ENCODE measurements at regions not wholly inside any gene's neighbourhood (a gene's known extent, or its start where the extent isn't known, plus 50 kb on each side); places are given as distances from the start of the nearest gene placed in this dataset.

DNA sequence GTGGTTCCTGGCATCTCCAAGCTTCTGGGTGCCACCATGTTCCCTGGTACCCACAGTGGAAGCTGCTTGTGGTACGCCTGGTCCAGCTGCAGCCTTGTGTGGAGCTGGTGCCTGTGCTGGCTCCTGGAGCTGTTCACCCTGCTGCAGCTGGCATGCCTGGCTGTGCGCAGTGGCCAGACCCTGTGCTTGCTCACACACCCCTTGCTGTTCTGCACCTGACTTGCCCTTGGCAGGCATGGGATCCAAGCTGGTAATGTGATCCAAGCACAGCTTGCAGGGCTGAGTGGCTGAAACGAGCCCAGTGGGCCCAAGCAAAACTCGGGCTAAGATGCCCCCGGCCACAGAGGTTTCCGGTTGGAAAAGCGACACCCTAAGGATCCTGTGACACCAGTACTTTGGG, 104.7 kb upstream of the CLMP start:
- Histone ChIP-seq H3K79me2 (ENCODE audit: insufficient read depth, low read length) (no peaks in the 10 kb centered on the region), H2AFZ (ENCODE audit: low read length) (no peak overlapping the region), H3K4me3 (ENCODE audit: insufficient read depth, low read length) (no peak overlapping the region), H4K20me1 (ENCODE audit: insufficient read depth, low read length) (no peaks in the 10 kb centered on the region), H3K9me3 (ENCODE audit: low read depth, low read length) (no peaks in the 10 kb centered on the region), H3K36me3 (ENCODE audit: insufficient read depth, low read length) (no peaks in the 10 kb centered on the region), H3K4me1 (ENCODE audit: insufficient read depth, low read length) (peaks cover 20% of the 10 kb centered on the region), H3K27me3 (ENCODE audit: insufficient read depth, low read length) (peaks cover 13% of the 10 kb centered on the region), H3K27ac (ENCODE audit: low read depth, low read length) (no peak overlapping the region), H3K4me2 (ENCODE audit: insufficient read depth, low read length) (no peak overlapping the region)
- TF ChIP-seq CTCF (IDR thresholded peaks at IDR 0.05; ENCODE audit: extremely low read depth, low read depth, low read length), result no peak
- DNase-seq (ENCODE audit: insufficient read length, low spot score, missing footprints), result no peak

- Histone ChIP-seq H3K36me3 (ENCODE audit: insufficient read depth, low read length) (no peaks in the 10 kb centered on the region), H4K20me1 (ENCODE audit: insufficient read depth, low read length) (no peaks in the 10 kb centered on the region), H3K27me3 (ENCODE audit: insufficient read depth, low read length) (peaks cover 13% of the 10 kb centered on the region), H3K4me3 (ENCODE audit: insufficient read depth, low read length) (no peak overlapping the region), H3K4me1 (ENCODE audit: insufficient read depth, low read length) (peaks cover 20% of the 10 kb centered on the region), H3K9me3 (ENCODE audit: low read depth, low read length) (no peaks in the 10 kb centered on the region), H3K27ac (ENCODE audit: low read depth, low read length) (no peak overlapping the region), H3K4me2 (ENCODE audit: insufficient read depth, low read length) (no peak overlapping the region), H2AFZ (ENCODE audit: low read length) (no peak overlapping the region), H3K79me2 (ENCODE audit: insufficient read depth, low read length) (no peaks in the 10 kb centered on the region)
- DNase-seq (ENCODE audit: insufficient read length, low spot score, missing footprints), result no peak
- TF ChIP-seq CTCF (IDR thresholded peaks at IDR 0.05; ENCODE audit: extremely low read depth, low read depth, low read length), result no peak
Measured at GRCh38 chr11:123298488-123299447, 103.7 kb upstream of the CLMP start.

GRCh38 chr11:123292647-123293046, 97.6 kb upstream of the CLMP start:
- TF ChIP-seq CTCF (IDR thresholded peaks at IDR 0.05; ENCODE audit: extremely low read depth, low read depth, low read length), result no peak
- no peak overlapping the region for H3K27ac ChIP-seq (ENCODE audit: low read depth, low read length)
- no peaks in the 10 kb centered on the region for H3K4me1 ChIP-seq (ENCODE audit: insufficient read depth, low read length)
- DNase-seq (ENCODE audit: insufficient read length, low spot score, missing footprints), result no peak
- no peak overlapping the region for H3K4me3 ChIP-seq (ENCODE audit: insufficient read depth, low read length)
- H2AFZ ChIP-seq (ENCODE audit: low read length), result no peak overlapping the region
- H3K79me2 ChIP-seq (ENCODE audit: insufficient read depth, low read length), result no peaks in the 10 kb centered on the region
- H3K9me3 ChIP-seq (ENCODE audit: low read depth, low read length), result no peaks in the 10 kb centered on the region
- no peaks in the 10 kb centered on the region for H3K36me3 ChIP-seq (ENCODE audit: insufficient read depth, low read length)
- no peaks in the 10 kb centered on the region for H4K20me1 ChIP-seq (ENCODE audit: insufficient read depth, low read length)
- H3K4me2 ChIP-seq (ENCODE audit: insufficient read depth, low read length), result no peak overlapping the region
- peaks cover 18% of the 10 kb centered on the region for H3K27me3 ChIP-seq (ENCODE audit: insufficient read depth, low read length)

- no peaks in the 10 kb centered on the region for H4K20me1 ChIP-seq (ENCODE audit: insufficient read depth, low read length)
Measured at GRCh38 chr11:123291201-123291869, 96.3 kb upstream of the CLMP start.

More at GRCh38 chr11:123291201-123291869, 96.3 kb upstream of the CLMP start:
- no peaks in the 10 kb centered on the region for H3K4me1 ChIP-seq (ENCODE audit: insufficient read depth, low read length)
- H3K4me2 ChIP-seq (ENCODE audit: insufficient read depth, low read length), result no peak overlapping the region
- peaks cover 24% of the 10 kb centered on the region for H3K27me3 ChIP-seq (ENCODE audit: insufficient read depth, low read length)
- no peak overlapping the region for H3K4me3 ChIP-seq (ENCODE audit: insufficient read depth, low read length)
- no peak overlapping the region for H3K27ac ChIP-seq (ENCODE audit: low read depth, low read length)
- no peaks in the 10 kb centered on the region for H3K36me3 ChIP-seq (ENCODE audit: insufficient read depth, low read length)
- DNase-seq (ENCODE audit: insufficient read length, low spot score, missing footprints), result no peak
- H3K79me2 ChIP-seq (ENCODE audit: insufficient read depth, low read length), result no peaks in the 10 kb centered on the region
- no peak for TF ChIP-seq CTCF (IDR thresholded peaks at IDR 0.05; ENCODE audit: extremely low read depth, low read depth, low read length)
- no peaks in the 10 kb centered on the region for H3K9me3 ChIP-seq (ENCODE audit: low read depth, low read length)
- H2AFZ ChIP-seq (ENCODE audit: low read length), result no peak overlapping the region
